ENCODE measurements at regions not wholly inside any gene's neighbourhood (a gene's known extent, or its start where the extent isn't known, plus 50 kb on each side); places are given as distances from the start of the nearest gene placed in this dataset.

DNA sequence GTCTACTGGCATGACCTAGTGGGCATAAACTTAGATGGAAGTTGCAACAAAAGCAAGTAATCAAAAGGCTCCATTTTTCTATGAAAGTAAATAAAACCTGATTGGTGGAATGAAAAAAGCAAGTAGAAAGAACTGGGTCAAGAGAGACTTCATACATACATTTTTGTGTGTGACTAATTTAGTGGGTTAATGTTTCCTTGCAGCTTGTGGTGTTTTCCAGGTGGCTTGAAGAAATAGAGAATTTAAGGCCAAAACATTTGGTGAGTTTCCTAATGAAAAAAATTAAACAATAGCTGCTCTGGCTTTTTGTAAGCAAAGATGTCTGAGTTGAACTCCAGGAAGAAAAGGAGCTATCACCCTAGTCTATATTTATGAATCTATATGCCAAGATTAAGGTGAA, 71.0 kb downstream of the ZC3H11B start:
- no peak for TF ChIP-seq CTCF (IDR thresholded peaks at IDR 0.05)
- H3K9me3 ChIP-seq = no peaks in the 10 kb centered on the region
- H3K27ac ChIP-seq = no peak overlapping the region
- DNase-seq (no peak), ATAC-seq (no peak)
- no peak overlapping the region for H3K4me3 ChIP-seq
- no peaks in the 10 kb centered on the region for H3K4me1 ChIP-seq
- no peaks in the 10 kb centered on the region for H3K27me3 ChIP-seq
- no peaks in the 10 kb centered on the region for H3K36me3 ChIP-seq
- intact Hi-C loops (cut with DNase I) = no loop called here

DNA sequence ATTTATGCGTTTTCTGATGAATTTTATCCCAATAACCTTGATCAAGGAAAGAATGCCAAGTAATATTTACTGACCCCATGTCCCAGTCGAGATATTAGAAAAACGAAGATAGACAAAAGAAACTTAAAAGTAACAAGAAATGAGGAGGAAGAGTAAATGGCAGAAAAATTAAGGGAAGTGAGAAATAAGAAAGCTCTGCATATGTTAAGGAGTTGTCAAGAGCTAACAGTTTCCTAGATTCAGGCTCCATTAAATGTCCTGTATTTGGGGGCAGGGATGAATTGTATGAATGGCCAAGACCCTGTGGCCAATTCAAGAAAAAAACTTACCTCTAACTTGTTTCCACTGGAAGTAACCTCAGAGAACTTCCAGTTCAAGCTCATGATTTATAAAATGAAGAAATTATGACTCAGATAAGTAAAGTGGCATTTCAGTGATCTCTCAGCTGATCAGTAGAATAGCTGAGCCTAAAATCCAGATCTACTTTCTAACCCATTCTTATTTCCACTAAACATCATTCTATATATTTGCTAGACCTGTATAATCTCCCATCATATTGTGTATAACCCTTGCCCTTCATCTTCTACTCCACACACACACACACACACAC, 73.2 kb downstream of the ZC3H11B start:
- no peak for DNase-seq
- Histone ChIP-seq H3K27me3 (no peaks in the 10 kb centered on the region), H3K4me3 (no peak overlapping the region), H3K4me1 (no peaks in the 10 kb centered on the region), H3K36me3 (no peaks in the 10 kb centered on the region), H3K27ac (no peak overlapping the region), H3K9me3 (no peaks in the 10 kb centered on the region)
- no peak for TF ChIP-seq CTCF (IDR thresholded peaks at IDR 0.05)
- ATAC-seq = no peak
- intact Hi-C loops (cut with DNase I) = no loop called here

- ATAC-seq (no peak), DNase-seq (no peak)
- TF ChIP-seq CTCF (IDR thresholded peaks at IDR 0.05) = no peak
- no peaks in the 10 kb centered on the region for H3K27me3 ChIP-seq
- H3K36me3 ChIP-seq = no peaks in the 10 kb centered on the region
- intact Hi-C loops (cut with DNase I) = no loop called here
- H3K4me3 ChIP-seq = no peak overlapping the region
- H3K9me3 ChIP-seq = no peaks in the 10 kb centered on the region
- H3K4me1 ChIP-seq = no peaks in the 10 kb centered on the region
- no peak overlapping the region for H3K27ac ChIP-seq
Measured at GRCh38 chr1:219538886-219539285, 74.0 kb downstream of the ZC3H11B start.

- H3K27me3 ChIP-seq = no peaks in the 10 kb centered on the region
- H3K4me3 ChIP-seq = no peak overlapping the region
- no peaks in the 10 kb centered on the region for H3K4me1 ChIP-seq
- no peak for TF ChIP-seq CTCF (IDR thresholded peaks at IDR 0.05)
- no peaks in the 10 kb centered on the region for H3K36me3 ChIP-seq
- DNase-seq (no peak), ATAC-seq (no peak)
- no peaks in the 10 kb centered on the region for H3K9me3 ChIP-seq
- intact Hi-C loops (cut with DNase I) = no loop called here
- H3K27ac ChIP-seq = no peak overlapping the region
Measured at GRCh38 chr1:219537223-219537631, 75.7 kb downstream of the ZC3H11B start.

GRCh38 chr1:219536038-219536437, 76.9 kb downstream of the ZC3H11B start:
- no peak for TF ChIP-seq CTCF (IDR thresholded peaks at IDR 0.05)
- intact Hi-C loops (cut with DNase I) = no loop called here
- no peak overlapping the region for H3K4me3 ChIP-seq
- no peaks in the 10 kb centered on the region for H3K9me3 ChIP-seq
- ATAC-seq (no peak), DNase-seq (no peak)
- H3K4me1 ChIP-seq = no peaks in the 10 kb centered on the region
- H3K27me3 ChIP-seq = no peaks in the 10 kb centered on the region
- H3K36me3 ChIP-seq = no peaks in the 10 kb centered on the region
- no peak overlapping the region for H3K27ac ChIP-seq

DNA sequence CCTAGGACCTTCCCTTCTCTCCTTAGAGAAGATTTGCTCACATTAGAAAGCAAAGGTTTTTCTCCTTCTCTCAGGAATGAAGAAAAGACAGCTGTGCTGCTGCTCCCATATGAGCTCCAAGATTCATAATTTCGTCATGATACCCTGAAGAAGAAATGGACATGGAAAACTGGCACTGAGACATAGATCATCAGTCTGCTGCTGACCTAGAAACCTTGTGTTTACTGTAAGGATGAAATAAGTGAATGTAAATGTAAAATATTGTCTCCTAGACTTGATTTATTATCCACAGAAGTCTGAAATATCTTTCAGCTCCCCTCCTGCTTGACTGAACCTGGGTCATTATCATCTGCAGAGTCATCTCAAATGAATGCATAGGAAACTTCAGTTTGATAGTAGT, 77.9 kb downstream of the ZC3H11B start:
- no peak for TF ChIP-seq CTCF (IDR thresholded peaks at IDR 0.05)
- no peak for ATAC-seq
- no peaks in the 10 kb centered on the region for H3K4me1 ChIP-seq
- no peaks in the 10 kb centered on the region for H3K9me3 ChIP-seq
- intact Hi-C loops (cut with DNase I) = no loop called here
- no peak overlapping the region for H3K27ac ChIP-seq
- no peaks in the 10 kb centered on the region for H3K27me3 ChIP-seq
- no peaks in the 10 kb centered on the region for H3K36me3 ChIP-seq
- H3K4me3 ChIP-seq = no peak overlapping the region
- no peak for DNase-seq

Data from upper lobe of right lung (tissue), 1 donor.